ENCODE measurements at regions not wholly inside any gene's neighbourhood (a gene's known extent, or its start where the extent isn't known, plus 50 kb on each side); places are given as distances from the start of the nearest gene placed in this dataset.

- H4K20me1 ChIP-seq (ENCODE audit: insufficient read depth), result no peaks in the 10 kb centered on the region
- H3K9me2 ChIP-seq (ENCODE audit: insufficient read depth), result no peaks in the 10 kb centered on the region
- no peak overlapping the region for H2AFZ ChIP-seq (ENCODE audit: low read depth, low read length, poor library complexity, severe bottlenecking)
- no peak for DNase-seq (ENCODE audit: low read depth, low spot score)
- no peak for TF ChIP-seq YY1 (IDR thresholded peaks at IDR 0.05; ENCODE audit: extremely low read depth, insufficient replicate concordance, low read depth, low read length)
- TF ChIP-seq POLR2AphosphoS5 (IDR thresholded peaks at IDR 0.05; ENCODE audit: low read depth, low read length), result no peak
- no peak for TF ChIP-seq MAX (IDR thresholded peaks at IDR 0.05)
- TF ChIP-seq SRF (IDR thresholded peaks at IDR 0.05; ENCODE audit: low read depth), result no peak
- TF ChIP-seq CTCF (IDR thresholded peaks at IDR 0.05 in 2 of 3, conservative IDR thresholded peaks at IDR 0.05 in 1 of 3; ENCODE audit: borderline replicate concordance in 1 of 3, insufficient read depth in 1 of 3, low read depth in 2 of 3, low read length in 2 of 3), result no peak
- TF ChIP-seq TCF7L2 (IDR thresholded peaks at IDR 0.05; ENCODE audit: borderline replicate concordance, extremely low read depth, insufficient read depth, insufficient read length), result no peak
- TF ChIP-seq, protein P1, sequence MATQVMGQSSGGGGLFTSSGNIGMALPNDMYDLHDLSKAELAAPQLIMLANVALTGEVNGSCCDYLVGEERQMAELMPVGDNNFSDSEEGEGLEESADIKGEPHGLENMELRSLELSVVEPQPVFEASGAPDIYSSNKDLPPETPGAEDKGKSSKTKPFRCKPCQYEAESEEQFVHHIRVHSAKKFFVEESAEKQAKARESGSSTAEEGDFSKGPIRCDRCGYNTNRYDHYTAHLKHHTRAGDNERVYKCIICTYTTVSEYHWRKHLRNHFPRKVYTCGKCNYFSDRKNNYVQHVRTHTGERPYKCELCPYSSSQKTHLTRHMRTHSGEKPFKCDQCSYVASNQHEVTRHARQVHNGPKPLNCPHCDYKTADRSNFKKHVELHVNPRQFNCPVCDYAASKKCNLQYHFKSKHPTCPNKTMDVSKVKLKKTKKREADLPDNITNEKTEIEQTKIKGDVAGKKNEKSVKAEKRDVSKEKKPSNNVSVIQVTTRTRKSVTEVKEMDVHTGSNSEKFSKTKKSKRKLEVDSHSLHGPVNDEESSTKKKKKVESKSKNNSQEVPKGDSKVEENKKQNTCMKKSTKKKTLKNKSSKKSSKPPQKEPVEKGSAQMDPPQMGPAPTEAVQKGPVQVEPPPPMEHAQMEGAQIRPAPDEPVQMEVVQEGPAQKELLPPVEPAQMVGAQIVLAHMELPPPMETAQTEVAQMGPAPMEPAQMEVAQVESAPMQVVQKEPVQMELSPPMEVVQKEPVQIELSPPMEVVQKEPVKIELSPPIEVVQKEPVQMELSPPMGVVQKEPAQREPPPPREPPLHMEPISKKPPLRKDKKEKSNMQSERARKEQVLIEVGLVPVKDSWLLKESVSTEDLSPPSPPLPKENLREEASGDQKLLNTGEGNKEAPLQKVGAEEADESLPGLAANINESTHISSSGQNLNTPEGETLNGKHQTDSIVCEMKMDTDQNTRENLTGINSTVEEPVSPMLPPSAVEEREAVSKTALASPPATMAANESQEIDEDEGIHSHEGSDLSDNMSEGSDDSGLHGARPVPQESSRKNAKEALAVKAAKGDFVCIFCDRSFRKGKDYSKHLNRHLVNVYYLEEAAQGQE (IDR thresholded peaks at IDR 0.05; ENCODE audit: low read depth), result no peak
- no peak for TF ChIP-seq SIN3A (IDR thresholded peaks at IDR 0.05; ENCODE audit: low read depth)
- no peak for TF ChIP-seq CEBPB (IDR thresholded peaks at IDR 0.05; ENCODE audit: low read depth)
- TF ChIP-seq EGR1 (IDR thresholded peaks at IDR 0.05; ENCODE audit: low read depth), result no peak
- no peak for TF ChIP-seq POLR2A (IDR thresholded peaks at IDR 0.05; ENCODE audit: borderline replicate concordance, extremely low read depth, insufficient read depth, insufficient read length)
- TF ChIP-seq RAD21 (IDR thresholded peaks at IDR 0.05; ENCODE audit: low read depth), result no peak
- TF ChIP-seq ZNF274 (IDR thresholded peaks at IDR 0.05; ENCODE audit: low read depth, low read length), result no peak
- no peak for TF ChIP-seq ZFX (IDR thresholded peaks at IDR 0.05)
- no peak for TF ChIP-seq FOSL1 (IDR thresholded peaks at IDR 0.05; ENCODE audit: low read depth)
- no peak for TF ChIP-seq ZBTB33 (IDR thresholded peaks at IDR 0.05; ENCODE audit: extremely low read depth, insufficient replicate concordance, low read length)
- TF ChIP-seq SP1 (IDR thresholded peaks at IDR 0.05; ENCODE audit: low read depth), result no peak
- TF ChIP-seq, protein P2, sequence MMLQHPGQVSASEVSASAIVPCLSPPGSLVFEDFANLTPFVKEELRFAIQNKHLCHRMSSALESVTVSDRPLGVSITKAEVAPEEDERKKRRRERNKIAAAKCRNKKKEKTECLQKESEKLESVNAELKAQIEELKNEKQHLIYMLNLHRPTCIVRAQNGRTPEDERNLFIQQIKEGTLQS (IDR thresholded peaks at IDR 0.05), result no peak
- no peak for TF ChIP-seq EZH2 (IDR thresholded peaks at IDR 0.05)
- no peaks in the 10 kb centered on the region for H3K4me1 ChIP-seq (ENCODE audit: control insufficient read depth in 1 of 2, insufficient read depth in 2 of 2, low read length in 2 of 2)
- H3K27me3 ChIP-seq (ENCODE audit: insufficient read depth, low read length), result no peaks in the 10 kb centered on the region
- POLR2A ChIA-PET, result no interaction called here
- CTCF ChIA-PET, result no interaction called here
- no peaks in the 10 kb centered on the region for H3K79me2 ChIP-seq (ENCODE audit: insufficient read depth, low read length)
- BruUV-seq (replicated peaks), result no TSS peak
- intact Hi-C loops (cut with micrococcal nuclease), result no loop called here
- no peak for ATAC-seq
- RAD21 ChIA-PET (ENCODE audit: low non-redundant PET in 1 of 2, low total read pairs in 2 of 2, uncharacterized antibody in 2 of 2, unreplicated experiment in 2 of 2), result no interaction called here
- no peak overlapping the region for H3K4me2 ChIP-seq (ENCODE audit: low read length)
- H3K4me3 ChIP-seq (replicated peaks in 1 of 2; ENCODE audit: low read depth in 1 of 2, low read length in 2 of 2), result no peak overlapping the region
- no peak overlapping the region for H3K27ac ChIP-seq (ENCODE audit: low read depth, low read length)
- H3K9ac ChIP-seq (ENCODE audit: low read length), result no peak overlapping the region
- H3K9me3 ChIP-seq (ENCODE audit: control insufficient read depth in 1 of 2, insufficient read depth in 1 of 2, low read depth in 1 of 2, low read length in 2 of 2), result no peaks in the 10 kb centered on the region
- H3K36me3 ChIP-seq (ENCODE audit: control insufficient read depth in 1 of 2, insufficient read depth in 2 of 2, low read length in 2 of 2), result no peaks in the 10 kb centered on the region
Observed at GRCh38 chr12:60112763-60113162, 516.9 kb downstream of the SLC16A7 start.
